SKM-1 (cell line): ENCODE measurements at regions not wholly inside any gene's neighbourhood (a gene's known extent, or its start where the extent isn't known, plus 50 kb on each side); places are given as distances from the start of the nearest gene placed in this dataset.
"Not testable (repeated sequence)": the region's sequence is repeated elsewhere in the genome, so short reads cannot be mapped to it uniquely, and the experiment has no call there.

Experiments
- DNase-seq: peaks from one replicate; lab custom pipeline; 2025; ENCODE audit not compliant: unreplicated experiment; lab: John Stamatoyannopoulos, UW

GRCh38 chr7:34330308-34330707 is 327.7 kb upstream of the NPSR1 start:
- DNase-seq: no peak

- DNase-seq: no peak
These were observed 326.9 kb upstream of the NPSR1 start for GRCh38 chr7:34331102-34331501.

- DNase-seq: no peak
These were observed 326.0 kb upstream of the NPSR1 start for GRCh38 chr7:34332006-34332405.

- no peak for DNase-seq
These were observed 324.8 kb upstream of the NPSR1 start for GRCh38 chr7:34333184-34333583.

- no peak for DNase-seq
These were observed 324.1 kb upstream of the NPSR1 start for GRCh38 chr7:34333925-34334324.

GRCh38 chr7:34337163-34337562 is 320.9 kb upstream of the NPSR1 start:
- DNase-seq: no peak

GRCh38 chr7:34338961-34339526 is 319.0 kb upstream of the NPSR1 start:
- DNase-seq: no peak

GRCh38 chr7:34341326-34341725 is 316.7 kb upstream of the NPSR1 start:
- DNase-seq: no peak

- DNase-seq: no peak
These were observed 315.6 kb upstream of the NPSR1 start for GRCh38 chr7:34342387-34342786.

- no peak for DNase-seq
These were observed 314.4 kb upstream of the NPSR1 start for GRCh38 chr7:34343667-34344066.

- DNase-seq: no peak
These were observed 304.0 kb upstream of the NPSR1 start for GRCh38 chr7:34354011-34354410.

GRCh38 chr7:34354899-34355298 is 303.1 kb upstream of the NPSR1 start:
- DNase-seq: no peak

GRCh38 chr7:34357068-34357467 is 300.9 kb upstream of the NPSR1 start:
- DNase-seq: no peak

GRCh38 chr7:34357946-34358345 is 300.1 kb upstream of the NPSR1 start:
- DNase-seq: no peak

GRCh38 chr7:34358578-34358977 is 299.4 kb upstream of the NPSR1 start:
- DNase-seq: not testable (repeated sequence)

GRCh38 chr7:34361663-34362250 is 296.3 kb upstream of the NPSR1 start:
- no peak for DNase-seq

GRCh38 chr7:34362621-34363020 is 295.4 kb upstream of the NPSR1 start:
- DNase-seq: no peak

GRCh38 chr7:34364130-34364529 is 293.9 kb upstream of the NPSR1 start:
- no peak for DNase-seq

GRCh38 chr7:34365011-34365410 is 293.0 kb upstream of the NPSR1 start:
- no peak for DNase-seq

GRCh38 chr7:34365611-34366010 is 292.4 kb upstream of the NPSR1 start:
- no peak for DNase-seq

GRCh38 chr7:34371922-34372321 is 286.1 kb upstream of the NPSR1 start:
- no peak for DNase-seq

GRCh38 chr7:34373940-34374339 is 284.1 kb upstream of the NPSR1 start:
- DNase-seq: no peak

- DNase-seq: no peak
These were observed 275.7 kb upstream of the NPSR1 start for GRCh38 chr7:34382166-34382893.
